Esophagus mucosa (tissue), 1 donor: ENCODE measurements at regions not wholly inside any gene's neighbourhood (a gene's known extent, or its start where the extent isn't known, plus 50 kb on each side); places are given as distances from the start of the nearest gene placed in this dataset.
A peak's percentile ranks its signal among the peaks of the same experiment; 100 is the strongest.

ENCODE experiments used
- ATAC-seq: fragments of 200-7000 bp; cut with Tn5 transposase; one replicate; pipeline ENCODE4 v1.9.1; 2020
- donor health status: DM: yes; HTN: yes; CAD: no.

- ATAC-seq, result peak; percentile 65
Observed at GRCh38 chr13:97798171-97798821, 155.2 kb upstream of the IPO5 start.

DNA sequence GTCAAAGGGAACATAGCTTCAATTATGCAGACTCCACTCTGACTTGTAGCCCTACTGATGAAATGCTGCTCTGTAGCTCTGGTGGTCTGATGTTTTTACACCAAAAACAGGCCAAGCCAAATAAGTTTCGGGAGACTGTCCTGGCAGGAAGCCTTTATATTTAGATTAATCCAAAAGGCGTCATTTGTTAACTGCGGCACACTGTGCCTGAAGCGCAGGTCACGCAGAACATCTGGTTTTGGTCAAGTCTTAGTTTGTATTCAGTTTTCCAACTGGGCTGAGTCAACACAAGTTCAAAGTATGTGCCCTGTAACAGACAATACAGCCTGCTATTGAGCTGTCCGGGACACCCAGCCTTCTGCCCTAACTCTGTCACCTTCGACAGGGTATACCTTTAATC, 154.6 kb upstream of the IPO5 start:
- no peak for ATAC-seq

DNA sequence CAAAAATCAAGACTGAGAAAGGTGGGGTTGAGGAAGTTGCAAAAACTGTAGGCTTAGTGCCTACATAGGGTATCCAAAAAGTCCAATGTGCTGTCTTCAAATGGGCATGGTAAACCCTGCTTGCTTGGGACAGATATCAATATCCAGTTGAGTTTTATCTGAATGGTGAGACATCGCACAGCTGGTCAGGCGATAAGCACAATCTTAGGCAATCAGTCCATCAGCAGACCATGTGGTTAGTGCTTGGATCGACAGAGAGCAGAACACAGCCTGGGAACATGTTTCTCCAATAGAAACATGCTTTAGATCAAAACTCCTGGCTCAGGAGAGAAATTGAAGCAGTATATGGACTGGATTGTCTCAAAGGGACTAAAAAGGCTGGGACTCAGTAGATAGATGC, 151.3 kb upstream of the IPO5 start:
- no peak for ATAC-seq

GRCh38 chr13:97809576-97809975, 143.9 kb upstream of the IPO5 start:
- no peak for ATAC-seq

GRCh38 chr13:97810152-97810551, 143.3 kb upstream of the IPO5 start:
- no peak for ATAC-seq

DNA sequence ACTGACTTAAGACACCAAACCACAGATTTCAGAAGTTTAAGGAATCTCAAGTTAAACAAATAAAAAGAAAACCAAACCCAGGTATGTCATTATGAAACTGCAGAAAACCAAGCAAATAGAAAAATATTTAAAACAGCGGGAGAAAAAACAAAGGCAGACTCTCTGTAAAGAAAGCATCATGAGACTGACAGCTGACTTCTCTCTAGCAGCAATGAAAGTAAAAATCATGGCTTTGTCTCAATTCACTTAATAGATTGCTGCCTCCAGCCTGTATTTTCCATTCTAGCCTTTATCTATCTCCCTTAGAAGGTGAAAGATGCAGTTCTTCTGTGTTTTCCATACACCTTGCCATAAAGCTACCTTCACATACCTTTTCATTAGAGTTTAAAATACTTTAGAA, 131.1 kb upstream of the IPO5 start:
- ATAC-seq, result no peak

- ATAC-seq, result no peak
Observed at GRCh38 chr13:97826421-97827012, 127.0 kb upstream of the IPO5 start.

DNA sequence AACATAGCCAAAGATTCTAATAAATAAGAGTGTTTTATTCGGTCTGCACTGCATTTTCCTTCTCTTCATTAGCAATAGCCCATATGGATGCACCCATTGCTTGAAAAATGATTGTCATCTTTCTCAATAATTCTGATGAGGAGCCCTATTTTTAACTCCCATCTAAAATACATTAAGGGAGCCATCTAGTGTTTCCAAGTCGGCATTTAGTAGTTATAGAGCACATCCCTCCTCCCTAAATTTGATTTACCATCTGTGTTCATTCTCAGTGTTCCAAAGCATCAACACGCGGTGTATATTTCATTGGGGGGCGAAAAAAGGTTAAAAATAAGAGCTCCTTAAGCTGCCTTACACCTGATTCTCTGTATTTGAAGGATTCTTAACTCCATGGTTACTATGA, 119.2 kb upstream of the IPO5 start:
- ATAC-seq, result no peak

DNA sequence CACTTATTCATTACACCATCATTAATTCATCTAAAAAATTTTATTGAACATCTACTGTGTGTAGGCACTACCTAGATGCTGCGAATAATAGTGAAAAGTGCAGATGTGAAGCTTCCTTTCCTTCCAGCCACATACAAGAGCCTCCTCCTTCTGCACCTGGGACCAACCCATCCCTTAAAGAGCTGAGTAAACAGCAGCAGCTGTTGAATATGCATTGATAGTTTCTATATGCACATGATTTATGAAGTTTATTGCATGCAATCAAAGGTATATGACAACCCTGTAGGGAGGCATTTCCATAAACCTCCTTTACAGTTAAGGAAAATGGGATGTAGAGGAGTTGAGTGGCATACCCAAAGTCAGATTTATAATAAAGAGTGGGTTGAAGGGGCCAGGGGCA, 110.3 kb upstream of the IPO5 start:
- ATAC-seq, result no peak

DNA sequence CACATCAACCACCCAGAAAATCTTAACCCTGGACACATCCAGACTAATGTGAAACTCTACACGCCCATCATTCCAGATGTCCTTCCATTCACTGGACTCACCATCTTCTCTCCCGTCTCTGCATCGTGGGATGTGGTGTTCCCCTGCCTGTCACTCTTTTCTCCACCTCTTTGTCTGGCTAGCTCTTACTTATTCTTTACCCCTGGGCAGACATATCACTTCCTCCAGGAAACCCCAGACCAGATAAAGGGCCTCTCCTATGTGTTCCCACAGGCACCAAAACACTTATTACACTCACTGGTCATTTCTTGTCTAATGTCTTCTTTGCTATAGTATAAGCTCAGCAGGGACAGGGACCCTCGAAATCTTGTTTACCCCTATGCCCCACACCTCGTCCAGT, 109.3 kb upstream of the IPO5 start:
- no peak for ATAC-seq

DNA sequence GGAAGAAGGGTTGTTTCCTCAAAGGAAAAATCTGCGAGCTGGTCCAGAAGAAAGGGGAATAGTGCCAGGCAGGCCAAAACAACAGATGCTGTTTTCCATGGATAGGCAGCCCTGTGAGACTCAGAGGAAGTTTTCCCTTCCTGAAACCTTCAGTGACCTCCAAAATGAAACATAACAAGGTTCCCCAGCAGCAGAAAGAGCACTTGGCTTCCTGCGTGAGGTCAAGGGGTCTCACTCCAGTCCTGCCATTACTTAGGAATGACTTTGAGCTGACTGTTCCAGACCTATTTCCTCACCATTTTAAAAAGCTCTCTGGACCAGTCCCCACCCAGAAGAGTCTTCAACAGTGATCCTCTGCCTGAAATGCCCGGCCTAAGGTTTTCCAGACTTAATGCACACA, 104.6 kb upstream of the IPO5 start:
- no peak for ATAC-seq

GRCh38 chr13:97849305-97849704, 104.2 kb upstream of the IPO5 start:
- ATAC-seq, result no peak

- no peak for ATAC-seq
Observed at GRCh38 chr13:97851269-97851668, 102.2 kb upstream of the IPO5 start.

DNA sequence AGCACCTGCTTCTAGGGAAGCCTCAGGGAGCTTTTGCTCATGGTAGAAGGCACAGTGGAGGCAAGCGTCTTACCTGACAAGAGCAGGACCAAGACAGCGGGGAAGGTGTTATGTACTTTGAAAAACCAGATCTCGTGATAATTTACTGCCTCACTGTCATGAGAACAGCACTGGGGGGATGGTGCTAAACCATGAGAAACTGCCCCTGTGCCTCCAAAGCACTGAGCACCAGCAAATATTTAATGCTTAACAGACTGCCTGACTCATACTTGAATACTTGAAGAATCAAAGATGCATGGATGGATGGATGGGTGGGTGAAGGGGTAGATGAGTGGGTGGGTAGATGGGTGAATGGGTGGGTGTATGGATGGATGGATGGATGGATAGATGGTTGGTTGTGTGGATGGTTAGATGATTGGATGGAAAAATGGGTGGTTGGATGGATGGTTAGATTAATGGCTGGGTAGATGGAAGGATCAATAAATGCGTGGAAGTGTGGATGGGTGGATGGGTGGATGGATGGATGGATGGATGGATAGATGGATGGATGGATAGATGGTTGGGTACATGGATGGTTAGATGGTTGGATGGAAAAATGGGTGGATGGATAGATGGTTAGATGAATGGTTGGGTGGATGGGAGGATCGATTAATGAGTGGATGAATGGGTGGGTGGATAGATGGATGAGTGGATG, 101.1 kb upstream of the IPO5 start:
- no peak for ATAC-seq

DNA sequence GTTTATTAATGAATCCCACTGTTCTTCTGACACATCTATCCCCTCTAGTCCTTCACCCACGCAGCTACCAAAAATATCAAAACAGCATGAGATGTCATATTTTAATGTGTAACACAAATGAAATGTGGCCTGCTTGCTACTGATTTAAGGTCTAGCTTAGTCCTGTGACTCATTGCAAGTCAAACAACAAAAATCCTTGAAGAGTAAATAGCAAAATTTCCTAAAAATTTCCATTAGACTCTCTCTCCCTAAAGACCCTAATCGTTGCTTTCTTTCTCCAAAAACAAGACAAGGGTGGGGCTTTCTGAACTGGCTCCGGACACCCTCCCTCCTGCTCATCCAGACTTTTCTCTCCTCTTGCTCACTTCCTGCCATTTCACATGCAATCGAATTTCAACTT, 99.9 kb upstream of the IPO5 start:
- no peak for ATAC-seq

GRCh38 chr13:97855570-97856303, 97.7 kb upstream of the IPO5 start:
- ATAC-seq, result peak; percentile 77

- no peak for ATAC-seq
Observed at GRCh38 chr13:97856304-97856675, 97.2 kb upstream of the IPO5 start.

- ATAC-seq, result no peak
Observed at GRCh38 chr13:97858161-97858560, 95.3 kb upstream of the IPO5 start.

- ATAC-seq, result no peak
Observed at GRCh38 chr13:97866346-97866745, 87.1 kb upstream of the IPO5 start.

DNA sequence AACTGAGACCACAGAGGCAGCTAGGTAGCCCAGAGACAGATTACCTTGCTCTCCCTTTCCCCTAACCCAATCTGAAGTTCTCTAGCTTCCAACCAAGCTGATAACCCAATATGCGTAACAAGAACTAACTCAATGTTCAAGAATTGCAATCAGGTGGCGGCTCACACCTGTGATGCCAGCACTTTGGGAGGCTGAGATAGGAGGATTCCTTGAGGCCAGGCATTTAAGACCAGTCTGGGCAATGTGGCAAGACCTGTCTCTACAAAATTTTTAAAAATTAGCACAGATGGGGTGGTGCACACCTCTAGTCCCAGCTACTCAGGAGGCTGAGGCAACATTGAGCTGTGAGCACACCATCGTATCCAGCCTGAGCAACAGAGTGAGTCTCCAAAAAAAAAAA, 86.7 kb upstream of the IPO5 start:
- ATAC-seq, result no peak

DNA sequence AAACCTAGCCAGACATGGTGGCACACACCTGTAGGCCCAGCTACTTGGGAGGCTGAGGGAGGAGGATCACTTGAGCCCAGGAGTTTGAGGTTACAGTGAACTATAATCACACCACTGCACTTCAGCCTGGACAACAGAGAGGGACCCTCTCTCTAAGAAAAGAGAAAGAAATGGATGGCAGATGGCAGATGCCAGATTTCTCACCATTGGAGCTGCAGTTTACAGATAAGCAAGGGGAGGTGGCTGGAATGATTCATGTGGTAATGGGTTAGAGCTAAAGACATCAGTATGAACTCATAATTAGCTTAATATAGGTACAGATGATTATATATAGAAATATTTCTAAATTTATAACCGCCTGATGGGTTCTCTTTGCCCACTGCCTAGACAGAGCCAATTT, 80.1 kb upstream of the IPO5 start:
- ATAC-seq, result no peak

- ATAC-seq, result no peak
Observed at GRCh38 chr13:97875218-97875617, 78.3 kb upstream of the IPO5 start.

GRCh38 chr13:97875911-97876310, 77.6 kb upstream of the IPO5 start:
- no peak for ATAC-seq
